DND-41 (cell line): ENCODE measurements at regions not wholly inside any gene's neighbourhood (a gene's known extent, or its start where the extent isn't known, plus 50 kb on each side); places are given as distances from the start of the nearest gene placed in this dataset.
"Not testable (repeated sequence)": the region's sequence is repeated elsewhere in the genome, so short reads cannot be mapped to it uniquely, and the experiment has no call there.

Experiments
- EZH2 ChIP-seq: IDR thresholded peaks from 3 replicates; pipeline ENCODE4 v1.6.1; 2012; ENCODE audit warnings: borderline replicate concordance, low read depth, mild to moderate bottlenecking, moderate library complexity, low read length, inconsistent platforms; ENCODE audit not compliant: severe bottlenecking
- TF ChIP-seq, protein P1 (sequence below): IDR thresholded peaks from 2 replicates; pipeline ENCODE4 v1.5.1; 2012; ENCODE audit warnings: borderline replicate concordance, low read length, moderate library complexity, mild to moderate bottlenecking; ENCODE audit not compliant: poor library complexity, severe bottlenecking; ENCODE audit errors: extremely low read depth

DNA sequence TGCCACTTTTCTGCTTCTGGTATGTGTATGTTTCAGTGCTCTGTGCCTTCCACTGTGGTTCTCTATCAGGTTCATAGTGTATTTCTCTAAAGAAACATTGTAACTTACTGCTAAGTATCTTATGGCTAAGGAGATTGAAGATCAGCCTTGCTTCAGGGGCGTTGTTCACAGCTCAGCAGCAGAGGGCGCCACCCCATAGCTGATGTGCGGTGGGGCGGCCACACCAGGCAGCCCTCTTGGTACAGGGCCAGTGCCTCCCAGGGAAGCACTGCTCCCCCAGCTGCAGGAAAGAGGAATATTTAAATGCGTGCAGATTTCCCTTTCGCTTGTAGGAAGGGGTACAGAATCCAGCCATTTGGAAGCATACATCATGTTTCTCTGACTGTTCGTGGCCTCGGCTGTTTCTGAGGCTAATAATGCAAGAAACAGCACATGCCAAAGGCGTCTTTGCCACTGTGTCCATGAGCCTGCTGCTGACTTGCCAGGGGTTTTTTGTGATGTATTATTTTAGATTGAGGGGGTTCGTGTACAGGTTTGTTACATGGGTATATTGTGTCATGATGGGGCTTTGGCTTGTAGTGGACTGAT is 96.7 kb downstream of the TBC1D26 start:
- TF ChIP-seq, protein P1, sequence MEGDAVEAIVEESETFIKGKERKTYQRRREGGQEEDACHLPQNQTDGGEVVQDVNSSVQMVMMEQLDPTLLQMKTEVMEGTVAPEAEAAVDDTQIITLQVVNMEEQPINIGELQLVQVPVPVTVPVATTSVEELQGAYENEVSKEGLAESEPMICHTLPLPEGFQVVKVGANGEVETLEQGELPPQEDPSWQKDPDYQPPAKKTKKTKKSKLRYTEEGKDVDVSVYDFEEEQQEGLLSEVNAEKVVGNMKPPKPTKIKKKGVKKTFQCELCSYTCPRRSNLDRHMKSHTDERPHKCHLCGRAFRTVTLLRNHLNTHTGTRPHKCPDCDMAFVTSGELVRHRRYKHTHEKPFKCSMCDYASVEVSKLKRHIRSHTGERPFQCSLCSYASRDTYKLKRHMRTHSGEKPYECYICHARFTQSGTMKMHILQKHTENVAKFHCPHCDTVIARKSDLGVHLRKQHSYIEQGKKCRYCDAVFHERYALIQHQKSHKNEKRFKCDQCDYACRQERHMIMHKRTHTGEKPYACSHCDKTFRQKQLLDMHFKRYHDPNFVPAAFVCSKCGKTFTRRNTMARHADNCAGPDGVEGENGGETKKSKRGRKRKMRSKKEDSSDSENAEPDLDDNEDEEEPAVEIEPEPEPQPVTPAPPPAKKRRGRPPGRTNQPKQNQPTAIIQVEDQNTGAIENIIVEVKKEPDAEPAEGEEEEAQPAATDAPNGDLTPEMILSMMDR = peak; percentile 70
- TF ChIP-seq EZH2 = not testable (repeated sequence)
